ENCODE measurements at regions not wholly inside any gene's neighbourhood (a gene's known extent, or its start where the extent isn't known, plus 50 kb on each side); places are given as distances from the start of the nearest gene placed in this dataset.

- TF ChIP-seq GATA2 (IDR thresholded peaks at IDR 0.05; ENCODE audit: low read depth, low read length) (no peak), GATA3 (IDR thresholded peaks at IDR 0.05; ENCODE audit: low read depth, low read length) (no peak)
Observed at GRCh38 chr4:35836596-35836995, 407.7 kb downstream of the ARAP2 start.

Measured in SH-SY5Y (cell line).